MM.1S (cell line): ENCODE measurements at regions not wholly inside any gene's neighbourhood (a gene's known extent, or its start where the extent isn't known, plus 50 kb on each side); places are given as distances from the start of the nearest gene placed in this dataset.

Source experiments
- DNase-seq: peaks from one replicate; pipeline ENCODE4 v3.0.0-alpha.2; 2015
- H2AFZ ChIP-seq: fragments of 300-600 bp; sonication (generic); 2 replicates; pipeline ENCODE4 v1.6.0; 2016; ENCODE audit warnings: antibody characterized with exemption, low read length
- H3F3A ChIP-seq: fragments of 300-600 bp; sonication (generic); 2 replicates; pipeline ENCODE4 v1.6.1; 2016; ENCODE audit warnings: mild to moderate bottlenecking, antibody characterized with exemption, low read length, moderate library complexity, mixed read lengths; ENCODE audit not compliant: insufficient read depth
- H3K27ac ChIP-seq: fragments of 300-600 bp; sonication (generic); 2 replicates; pipeline ENCODE4 v1.5.1; 2016; ENCODE audit warnings: mild to moderate bottlenecking, low read length
- H3K27me3 ChIP-seq: fragments of 300-600 bp; sonication (generic); replicated peaks from 2 replicates; pipeline ENCODE4 v1.6.0; 2016; ENCODE audit warnings: low read length; ENCODE audit not compliant: insufficient read depth
- H3K36me3 ChIP-seq: fragments of 300-600 bp; sonication (generic); replicated peaks from 2 replicates; pipeline ENCODE4 v1.6.1; 2016; ENCODE audit warnings: mild to moderate bottlenecking, low read length, mixed read lengths; ENCODE audit not compliant: insufficient read depth
- H3K4me1 ChIP-seq: fragments of 300-600 bp; sonication (generic); 2 replicates; pipeline ENCODE4 v1.6.1; 2016; ENCODE audit warnings: low read length, mixed read lengths
- H3K4me2 ChIP-seq: fragments of 300-600 bp; sonication (generic); 2 replicates; pipeline ENCODE4 v1.6.0; 2016; ENCODE audit warnings: low read depth, low read length
- H3K4me3 ChIP-seq: fragments of 300-600 bp; sonication (generic); 2 replicates; pipeline ENCODE4 v1.5.1; 2016; ENCODE audit warnings: low read length, mixed read lengths
- H3K79me2 ChIP-seq: fragments of 300-600 bp; sonication (generic); 2 replicates; pipeline ENCODE4 v1.6.1; 2016; ENCODE audit warnings: mixed run types, low read length, mixed read lengths
- H3K9ac ChIP-seq: fragments of 300-600 bp; sonication (generic); 2 replicates; pipeline ENCODE4 v1.6.1; 2016; ENCODE audit warnings: low read length, mixed read lengths
- H3K9me2 ChIP-seq: fragments of 300-600 bp; sonication (generic); replicated peaks from 2 replicates; pipeline ENCODE4 v1.6.1; 2016; ENCODE audit warnings: mild to moderate bottlenecking, low read length, mixed read lengths; ENCODE audit not compliant: insufficient read depth
- H3K9me3 ChIP-seq: fragments of 300-600 bp; sonication (generic); replicated peaks from 2 replicates; pipeline ENCODE4 v1.6.1; 2016; ENCODE audit warnings: mild to moderate bottlenecking, low read length, mixed read lengths; ENCODE audit not compliant: insufficient read depth
- H4K20me1 ChIP-seq: fragments of 300-600 bp; sonication (generic); 2 replicates; pipeline ENCODE4 v1.6.1; 2016; ENCODE audit warnings: mild to moderate bottlenecking, low read length, moderate library complexity, mixed read lengths; ENCODE audit not compliant: insufficient read depth
- CTCF ChIP-seq: fragments of 300-600 bp; sonication (generic); IDR thresholded peaks from 2 replicates; pipeline ENCODE4 v1.5.1; 2016; ENCODE audit warnings: antibody characterized with exemption, low read length, mixed read lengths
- EZH2 ChIP-seq: fragments of 300-600 bp; sonication (generic); optimal IDR thresholded peaks from 2 replicates; pipeline ENCODE3; 2017; ENCODE audit warnings: low read depth, mild to moderate bottlenecking, antibody characterized with exemption, low read length, mixed read lengths
- EZH2phosphoT487 ChIP-seq: fragments of 300-600 bp; sonication (generic); IDR thresholded peaks from 2 replicates; pipeline ENCODE4 v1.6.1; 2018; ENCODE audit warnings: antibody characterized with exemption, low read length

- no peaks in the 10 kb centered on the region for H3K9me2 ChIP-seq
- H3K4me3 ChIP-seq = no peak overlapping the region
- no peaks in the 10 kb centered on the region for H3K27me3 ChIP-seq
- H3K27ac ChIP-seq = no peak overlapping the region
- no peaks in the 10 kb centered on the region for H3K4me1 ChIP-seq
- H3F3A ChIP-seq = no peaks in the 10 kb centered on the region
- H2AFZ ChIP-seq = no peak overlapping the region
- no peak overlapping the region for H3K4me2 ChIP-seq
- no peaks in the 10 kb centered on the region for H3K36me3 ChIP-seq
- no peak overlapping the region for H3K9ac ChIP-seq
- H3K79me2 ChIP-seq = no peaks in the 10 kb centered on the region
- no peaks in the 10 kb centered on the region for H4K20me1 ChIP-seq
- TF ChIP-seq CTCF = no peak
- DNase-seq = no peak
- no peaks in the 10 kb centered on the region for H3K9me3 ChIP-seq
Observed at GRCh38 chr2:217555081-217555876, 447.5 kb downstream of the TNS1 start.

- Histone ChIP-seq H3K9me2 (no peaks in the 10 kb centered on the region), H3K9ac (no peak overlapping the region), H3K9me3 (no peaks in the 10 kb centered on the region)
Observed at GRCh38 chr2:217553679-217554078, 449.1 kb downstream of the TNS1 start.

GRCh38 chr2:217553202-217553601 lies 449.6 kb downstream of the TNS1 start:
- no peak overlapping the region for H3K4me3 ChIP-seq
- no peak for DNase-seq
- H3K9me3 ChIP-seq = no peaks in the 10 kb centered on the region
- H3K79me2 ChIP-seq = no peaks in the 10 kb centered on the region
- H3K4me2 ChIP-seq = no peak overlapping the region
- H4K20me1 ChIP-seq = no peaks in the 10 kb centered on the region
- H3K27me3 ChIP-seq = no peaks in the 10 kb centered on the region
- H3K27ac ChIP-seq = no peak overlapping the region
- TF ChIP-seq EZH2phosphoT487 (no peak), CTCF (no peak), EZH2 (no peak)
- H2AFZ ChIP-seq = no peak overlapping the region
- H3K9me2 ChIP-seq = no peaks in the 10 kb centered on the region
- no peaks in the 10 kb centered on the region for H3K4me1 ChIP-seq
- H3F3A ChIP-seq = no peaks in the 10 kb centered on the region
- H3K9ac ChIP-seq = no peak overlapping the region
- H3K36me3 ChIP-seq = no peaks in the 10 kb centered on the region

More at GRCh38 chr2:217553679-217554078, 449.1 kb downstream of the TNS1 start:
- no peak for DNase-seq
- no peaks in the 10 kb centered on the region for H4K20me1 ChIP-seq
- no peaks in the 10 kb centered on the region for H3K36me3 ChIP-seq
- H2AFZ ChIP-seq = no peak overlapping the region
- H3K4me3 ChIP-seq = no peak overlapping the region
- no peaks in the 10 kb centered on the region for H3K27me3 ChIP-seq
- no peak overlapping the region for H3K27ac ChIP-seq
- TF ChIP-seq EZH2phosphoT487 = no peak
- TF ChIP-seq EZH2 = no peak
- no peaks in the 10 kb centered on the region for H3F3A ChIP-seq
- H3K79me2 ChIP-seq = no peaks in the 10 kb centered on the region
- H3K4me1 ChIP-seq = no peaks in the 10 kb centered on the region
- H3K4me2 ChIP-seq = no peak overlapping the region

- no peaks in the 10 kb centered on the region for H3K79me2 ChIP-seq
- H3K4me1 ChIP-seq = no peaks in the 10 kb centered on the region
- H3K9ac ChIP-seq = no peak overlapping the region
- H3K9me2 ChIP-seq = no peaks in the 10 kb centered on the region
- H4K20me1 ChIP-seq = no peaks in the 10 kb centered on the region
- H3F3A ChIP-seq = no peaks in the 10 kb centered on the region
- no peak overlapping the region for H3K27ac ChIP-seq
- no peaks in the 10 kb centered on the region for H3K9me3 ChIP-seq
- H3K36me3 ChIP-seq = no peaks in the 10 kb centered on the region
- no peak for DNase-seq
- TF ChIP-seq EZH2 = no peak
- H2AFZ ChIP-seq = no peak overlapping the region
- H3K27me3 ChIP-seq = no peaks in the 10 kb centered on the region
- H3K4me2 ChIP-seq = no peak overlapping the region
- no peak overlapping the region for H3K4me3 ChIP-seq
Observed at GRCh38 chr2:217552081-217552480, 450.7 kb downstream of the TNS1 start.
